ENCODE measurements at regions not wholly inside any gene's neighbourhood (a gene's known extent, or its start where the extent isn't known, plus 50 kb on each side); places are given as distances from the start of the nearest gene placed in this dataset.

DNA sequence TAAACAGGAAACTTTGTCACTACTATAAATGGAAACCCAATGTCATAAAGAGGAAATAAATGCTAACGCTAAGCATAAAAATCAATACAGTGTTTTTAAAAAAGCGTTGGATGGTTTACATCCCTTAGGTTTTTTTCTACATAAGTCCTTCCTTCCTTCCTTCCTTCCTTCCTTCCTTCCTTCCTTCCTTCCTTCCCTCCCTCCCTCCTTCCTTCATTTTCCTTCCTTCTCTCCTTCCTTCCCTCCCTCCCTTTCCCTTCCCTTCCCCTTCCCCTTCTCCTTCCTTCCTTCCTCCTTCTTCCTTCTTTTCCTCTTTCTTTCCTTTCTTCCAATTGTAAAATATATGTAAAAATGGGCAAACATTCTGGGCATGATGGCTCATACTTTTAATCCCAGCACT lies 108.3 kb downstream of the HAPSTR1 start:
- H3K27ac Mint-ChIP-seq: no peak overlapping the region
- intact Hi-C loops (cut with micrococcal nuclease): no loop called here
- DNase-seq: no peak
- H3K27me3 Mint-ChIP-seq: no peaks in the 10 kb centered on the region
- H3K4me1 Mint-ChIP-seq: no peaks in the 10 kb centered on the region
- H3K36me3 Mint-ChIP-seq (ENCODE audit: low read depth): no peaks in the 10 kb centered on the region
- no peaks in the 10 kb centered on the region for H3K9me3 Mint-ChIP-seq
- no peak overlapping the region for H3K4me3 Mint-ChIP-seq

DNA sequence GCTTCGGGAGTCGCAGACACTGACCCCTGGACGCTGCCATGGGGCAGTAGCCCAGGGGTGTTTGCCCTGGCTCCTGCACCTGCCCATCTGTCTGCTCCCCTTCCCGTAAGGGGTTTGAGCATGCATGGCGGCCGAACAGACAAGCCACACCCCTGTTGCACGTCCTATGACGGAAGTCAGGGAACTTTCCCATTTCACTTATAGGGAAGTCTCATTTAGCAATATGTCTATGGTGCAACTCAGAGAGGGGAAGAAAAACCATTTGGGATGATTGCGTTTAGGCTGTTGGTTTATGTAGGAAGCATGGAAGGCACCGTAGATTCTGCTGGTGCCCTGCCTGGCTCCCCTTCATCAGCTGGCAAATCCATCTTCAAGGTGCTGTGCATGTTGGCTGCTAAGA lies 112.5 kb downstream of the HAPSTR1 start:
- Mint-ChIP-seq H3K36me3 (ENCODE audit: low read depth) (no peaks in the 10 kb centered on the region), H3K4me3 (no peak overlapping the region), H3K4me1 (no peaks in the 10 kb centered on the region), H3K9me3 (no peaks in the 10 kb centered on the region), H3K27me3 (no peaks in the 10 kb centered on the region), H3K27ac (no peak overlapping the region)
- intact Hi-C loops (cut with micrococcal nuclease): no loop called here
- DNase-seq: no peak

DNA sequence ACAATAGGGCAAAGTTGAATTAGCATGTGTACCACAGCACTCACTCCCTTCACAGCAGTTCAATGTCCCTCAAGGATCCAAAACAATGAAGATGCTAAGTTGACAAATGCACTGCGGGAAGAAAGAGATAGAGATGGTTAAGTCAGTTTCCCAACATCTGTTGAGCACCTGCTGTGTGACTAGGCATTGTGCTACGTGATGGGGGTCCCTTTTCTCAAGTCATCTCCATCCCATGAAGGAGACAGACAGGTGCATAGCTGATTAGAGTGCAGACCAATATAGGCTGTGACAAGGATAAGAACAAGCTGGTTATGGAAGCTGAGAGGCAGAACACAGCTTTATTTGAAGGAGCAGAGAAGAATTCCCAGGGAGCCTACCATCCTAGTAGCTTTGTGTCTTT lies 114.2 kb downstream of the HAPSTR1 start:
- H3K36me3 Mint-ChIP-seq (ENCODE audit: low read depth): no peaks in the 10 kb centered on the region
- intact Hi-C loops (cut with micrococcal nuclease): no loop called here
- H3K27me3 Mint-ChIP-seq: no peaks in the 10 kb centered on the region
- no peak for DNase-seq
- H3K4me1 Mint-ChIP-seq: no peaks in the 10 kb centered on the region
- H3K9me3 Mint-ChIP-seq: no peaks in the 10 kb centered on the region
- no peak overlapping the region for H3K4me3 Mint-ChIP-seq
- no peak overlapping the region for H3K27ac Mint-ChIP-seq

GRCh38 chr16:9206156-9206555 lies 114.7 kb downstream of the HAPSTR1 start:
- Mint-ChIP-seq H3K27me3 (no peaks in the 10 kb centered on the region), H3K27ac (no peak overlapping the region), H3K4me3 (no peak overlapping the region), H3K4me1 (no peaks in the 10 kb centered on the region), H3K36me3 (ENCODE audit: low read depth) (no peaks in the 10 kb centered on the region), H3K9me3 (no peaks in the 10 kb centered on the region)
- no peak for DNase-seq
- intact Hi-C loops (cut with micrococcal nuclease): no loop called here

DNA sequence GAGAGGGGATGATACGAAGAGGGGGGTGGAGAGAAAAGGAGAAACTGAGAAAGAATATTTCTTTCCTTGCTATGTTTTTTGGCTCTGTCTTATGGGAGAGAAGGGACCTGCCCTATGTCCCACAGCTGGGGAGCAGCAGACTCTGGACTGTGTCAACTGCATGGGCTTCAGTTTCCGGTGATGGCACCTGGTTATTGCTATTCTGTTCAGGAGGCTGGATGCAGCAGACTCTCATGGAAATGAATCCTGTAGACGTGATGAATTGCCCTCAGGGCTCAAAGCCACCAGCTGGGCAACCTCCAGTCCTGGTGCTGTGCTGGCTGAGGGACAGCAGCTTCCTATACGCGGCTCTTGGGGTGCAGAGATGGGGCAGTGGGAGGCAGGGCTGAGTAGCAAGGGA lies 121.2 kb downstream of the HAPSTR1 start:
- Mint-ChIP-seq H3K4me3 (no peak overlapping the region), H3K27ac (no peak overlapping the region), H3K9me3 (no peaks in the 10 kb centered on the region), H3K4me1 (no peaks in the 10 kb centered on the region), H3K27me3 (no peaks in the 10 kb centered on the region), H3K36me3 (ENCODE audit: low read depth) (no peaks in the 10 kb centered on the region)
- intact Hi-C loops (cut with micrococcal nuclease): no loop called here
- no peak for DNase-seq

GRCh38 chr16:9219813-9220212 lies 128.4 kb downstream of the HAPSTR1 start:
- no peak overlapping the region for H3K27ac Mint-ChIP-seq
- DNase-seq: no peak
- no peaks in the 10 kb centered on the region for H3K4me1 Mint-ChIP-seq
- no peaks in the 10 kb centered on the region for H3K9me3 Mint-ChIP-seq
- intact Hi-C loops (cut with micrococcal nuclease): no loop called here
- H3K4me3 Mint-ChIP-seq: no peak overlapping the region
- H3K27me3 Mint-ChIP-seq: no peaks in the 10 kb centered on the region
- no peaks in the 10 kb centered on the region for H3K36me3 Mint-ChIP-seq (ENCODE audit: low read depth)

DNA sequence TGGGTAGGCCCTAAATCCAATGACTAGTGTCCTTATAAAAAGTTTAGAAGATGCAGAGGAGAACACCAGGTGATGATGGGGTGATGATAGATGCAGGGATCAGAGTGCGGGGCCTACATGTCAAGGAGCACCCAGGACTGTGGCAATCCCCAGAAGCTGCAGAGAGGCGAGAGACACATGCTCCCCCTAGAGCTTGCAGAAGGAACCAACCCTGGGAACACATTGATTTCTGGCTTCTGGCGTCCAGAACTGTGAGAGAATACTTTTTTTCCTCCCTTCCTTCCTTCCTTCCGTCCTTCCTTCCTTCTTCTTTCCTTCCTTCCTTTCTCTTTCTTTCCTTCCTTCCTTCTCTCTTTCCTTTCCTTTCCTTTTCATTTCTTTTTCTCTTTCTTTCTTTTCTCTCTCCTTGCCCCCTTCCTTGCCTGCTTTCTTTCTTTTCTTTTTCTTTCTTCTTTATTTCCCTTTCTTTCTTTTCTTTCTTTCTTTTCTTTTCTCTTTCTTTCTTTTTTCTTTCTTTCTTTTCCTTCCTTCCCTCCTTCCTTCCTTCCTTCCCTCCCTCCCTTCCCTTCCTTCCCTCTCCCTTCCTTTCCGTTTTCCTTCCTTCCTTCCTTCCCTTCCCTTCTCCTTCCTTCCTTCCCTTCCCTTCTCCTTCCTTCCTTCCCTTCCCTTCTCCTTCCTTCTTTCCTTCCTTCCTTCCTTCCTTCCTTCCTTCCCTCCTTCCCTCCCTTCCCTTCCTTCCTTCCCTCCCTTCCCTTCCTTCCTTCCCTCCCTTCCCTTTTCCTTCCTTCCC lies 134.3 kb downstream of the HAPSTR1 start:
- Mint-ChIP-seq H3K9me3 (no peaks in the 10 kb centered on the region), H3K4me1 (no peaks in the 10 kb centered on the region), H3K27me3 (no peaks in the 10 kb centered on the region), H3K4me3 (no peak overlapping the region), H3K36me3 (ENCODE audit: low read depth) (no peaks in the 10 kb centered on the region), H3K27ac (no peak overlapping the region)
- DNase-seq: no peak
- intact Hi-C loops (cut with micrococcal nuclease): no loop called here

GRCh38 chr16:9226924-9227323 lies 135.5 kb downstream of the HAPSTR1 start:
- no peaks in the 10 kb centered on the region for H3K27me3 Mint-ChIP-seq
- H3K27ac Mint-ChIP-seq: no peak overlapping the region
- DNase-seq: no peak
- no peak overlapping the region for H3K4me3 Mint-ChIP-seq
- no peaks in the 10 kb centered on the region for H3K9me3 Mint-ChIP-seq
- no peaks in the 10 kb centered on the region for H3K4me1 Mint-ChIP-seq
- intact Hi-C loops (cut with micrococcal nuclease): no loop called here
- H3K36me3 Mint-ChIP-seq (ENCODE audit: low read depth): no peaks in the 10 kb centered on the region

DNA sequence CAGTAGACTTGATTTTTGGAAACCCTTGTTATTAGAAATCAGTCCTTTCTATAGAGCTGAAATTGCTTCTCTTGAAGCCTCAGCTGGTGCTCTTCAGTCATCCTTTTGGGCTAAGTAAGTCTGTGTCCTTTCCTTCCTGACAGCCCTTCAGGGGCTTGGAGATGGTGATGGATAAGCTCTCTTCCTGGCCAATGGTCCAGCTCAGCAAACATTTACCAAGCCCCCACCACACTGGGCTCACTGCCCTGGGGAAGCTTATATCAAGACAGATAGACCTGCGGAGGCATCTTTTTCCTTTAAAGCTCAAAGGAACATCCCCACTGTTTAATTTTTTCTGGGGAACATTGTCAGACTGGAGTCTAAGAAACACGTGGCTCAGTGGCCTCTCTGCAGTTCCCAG lies 139.6 kb downstream of the HAPSTR1 start:
- Mint-ChIP-seq H3K4me1 (no peaks in the 10 kb centered on the region), H3K27ac (no peak overlapping the region), H3K27me3 (no peaks in the 10 kb centered on the region), H3K9me3 (no peaks in the 10 kb centered on the region), H3K4me3 (no peak overlapping the region), H3K36me3 (ENCODE audit: low read depth) (no peaks in the 10 kb centered on the region)
- no peak for DNase-seq
- intact Hi-C loops (cut with micrococcal nuclease): no loop called here

- H3K4me1 Mint-ChIP-seq: no peaks in the 10 kb centered on the region
- no peak for DNase-seq
- H3K36me3 Mint-ChIP-seq (ENCODE audit: low read depth): no peaks in the 10 kb centered on the region
- intact Hi-C loops (cut with micrococcal nuclease): no loop called here
- H3K4me3 Mint-ChIP-seq: no peak overlapping the region
- no peak overlapping the region for H3K27ac Mint-ChIP-seq
- no peaks in the 10 kb centered on the region for H3K9me3 Mint-ChIP-seq
- H3K27me3 Mint-ChIP-seq: no peaks in the 10 kb centered on the region
Observed at GRCh38 chr16:9232102-9232770, 140.8 kb downstream of the HAPSTR1 start.

DNA sequence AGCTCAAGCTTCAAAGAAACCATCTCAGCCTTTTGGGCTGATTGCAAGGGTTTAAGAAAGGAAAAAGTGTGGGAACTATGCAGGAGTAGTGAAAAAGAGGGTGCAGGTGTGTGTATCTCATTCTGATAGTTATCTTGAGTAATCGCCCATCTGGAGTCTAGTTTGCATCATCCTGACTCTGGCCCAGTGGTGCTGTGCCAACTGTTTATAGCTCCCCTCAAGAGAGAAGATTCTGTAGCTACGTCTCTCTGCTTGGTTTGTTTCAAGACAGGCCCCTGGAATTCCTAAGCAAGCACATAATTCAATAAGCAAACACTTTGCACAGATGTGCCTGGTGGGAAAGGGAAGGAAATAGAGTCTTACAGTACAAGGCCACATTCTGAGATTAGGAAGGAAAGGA lies 144.4 kb downstream of the HAPSTR1 start:
- intact Hi-C loops (cut with micrococcal nuclease): no loop called here
- Mint-ChIP-seq H3K27ac (no peak overlapping the region), H3K36me3 (ENCODE audit: low read depth) (no peaks in the 10 kb centered on the region), H3K9me3 (no peaks in the 10 kb centered on the region), H3K27me3 (no peaks in the 10 kb centered on the region), H3K4me3 (no peak overlapping the region), H3K4me1 (no peaks in the 10 kb centered on the region)
- no peak for DNase-seq

DNA sequence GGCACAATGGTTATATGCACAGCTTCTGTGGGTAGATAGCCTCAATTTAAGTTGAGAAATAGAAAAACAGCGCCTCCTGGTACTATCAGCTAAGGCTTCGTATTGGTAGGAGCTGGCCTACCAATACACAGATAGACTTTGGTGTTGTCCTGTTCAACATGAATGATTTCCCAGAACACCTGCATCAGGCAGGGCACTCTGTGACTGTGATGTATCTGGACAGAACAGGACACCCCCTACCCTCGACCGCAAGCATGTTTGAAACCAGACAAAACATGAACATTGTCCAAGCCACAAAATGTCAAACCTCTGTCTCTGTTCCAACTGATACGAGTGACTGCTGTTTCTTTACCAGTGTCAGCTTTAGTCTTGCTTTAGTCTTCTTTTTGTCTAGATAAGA lies 144.9 kb downstream of the HAPSTR1 start:
- H3K27me3 Mint-ChIP-seq: no peaks in the 10 kb centered on the region
- H3K27ac Mint-ChIP-seq: no peak overlapping the region
- no peak overlapping the region for H3K4me3 Mint-ChIP-seq
- no peak for DNase-seq
- H3K9me3 Mint-ChIP-seq: no peaks in the 10 kb centered on the region
- H3K36me3 Mint-ChIP-seq (ENCODE audit: low read depth): no peaks in the 10 kb centered on the region
- H3K4me1 Mint-ChIP-seq: no peaks in the 10 kb centered on the region
- intact Hi-C loops (cut with micrococcal nuclease): no loop called here

- H3K4me1 Mint-ChIP-seq: no peaks in the 10 kb centered on the region
- no peaks in the 10 kb centered on the region for H3K27me3 Mint-ChIP-seq
- DNase-seq: no peak
- H3K36me3 Mint-ChIP-seq (ENCODE audit: low read depth): no peaks in the 10 kb centered on the region
- H3K27ac Mint-ChIP-seq: no peak overlapping the region
- no peak overlapping the region for H3K4me3 Mint-ChIP-seq
- no peaks in the 10 kb centered on the region for H3K9me3 Mint-ChIP-seq
- intact Hi-C loops (cut with micrococcal nuclease): no loop called here
Observed at GRCh38 chr16:9238346-9238745, 146.9 kb downstream of the HAPSTR1 start.

GRCh38 chr16:9241177-9241576 lies 149.7 kb downstream of the HAPSTR1 start:
- no peak for DNase-seq
- Mint-ChIP-seq H3K36me3 (ENCODE audit: low read depth) (no peaks in the 10 kb centered on the region), H3K4me1 (no peaks in the 10 kb centered on the region), H3K27ac (no peak overlapping the region), H3K4me3 (no peak overlapping the region), H3K27me3 (no peaks in the 10 kb centered on the region), H3K9me3 (no peaks in the 10 kb centered on the region)
- intact Hi-C loops (cut with micrococcal nuclease): no loop called here

GRCh38 chr16:9248162-9248561 lies 156.7 kb downstream of the HAPSTR1 start:
- DNase-seq: no peak
- Mint-ChIP-seq H3K9me3 (no peaks in the 10 kb centered on the region), H3K27ac (no peak overlapping the region), H3K36me3 (ENCODE audit: low read depth) (no peaks in the 10 kb centered on the region), H3K4me1 (no peaks in the 10 kb centered on the region), H3K27me3 (no peaks in the 10 kb centered on the region), H3K4me3 (no peak overlapping the region)
- intact Hi-C loops (cut with micrococcal nuclease): no loop called here
